ENCODE measurements at regions not wholly inside any gene's neighbourhood (a gene's known extent, or its start where the extent isn't known, plus 50 kb on each side); places are given as distances from the start of the nearest gene placed in this dataset.
A peak's percentile ranks its signal among the peaks of the same experiment; 100 is the strongest.

GRCh38 chr3:144557515-144557914 lies 585.9 kb downstream of the DIPK2A start:
- TF ChIP-seq CTCF (IDR thresholded peaks at IDR 0.05; ENCODE audit: extremely low read depth, missing control alignments): no peak

GRCh38 chr3:144564011-144564410 lies 592.4 kb downstream of the DIPK2A start:
- DNase-seq (ENCODE audit: low spot score): no peak
- no peak for TF ChIP-seq CTCF (IDR thresholded peaks at IDR 0.05; ENCODE audit: extremely low read depth, missing control alignments)

More at GRCh38 chr3:144557515-144557914, 585.9 kb downstream of the DIPK2A start:
- no peak for DNase-seq (ENCODE audit: low spot score)

- no peak for DNase-seq (ENCODE audit: low spot score)
- TF ChIP-seq CTCF (IDR thresholded peaks at IDR 0.05; ENCODE audit: extremely low read depth, missing control alignments): no peak
Observed at GRCh38 chr3:144566320-144566719, 594.7 kb downstream of the DIPK2A start.

- TF ChIP-seq CTCF (IDR thresholded peaks at IDR 0.05; ENCODE audit: extremely low read depth, missing control alignments): no peak
- DNase-seq (ENCODE audit: low spot score): no peak
Observed at GRCh38 chr3:144569651-144570050, 598.0 kb downstream of the DIPK2A start.

- no peak for TF ChIP-seq CTCF (IDR thresholded peaks at IDR 0.05; ENCODE audit: extremely low read depth, missing control alignments)
- DNase-seq (ENCODE audit: low spot score): no peak
Observed at GRCh38 chr3:144583871-144584270, 612.2 kb downstream of the DIPK2A start.

GRCh38 chr3:144585408-144585807 lies 613.8 kb downstream of the DIPK2A start:
- no peak for DNase-seq (ENCODE audit: low spot score)
- peak; percentile 15 for TF ChIP-seq CTCF (IDR thresholded peaks at IDR 0.05; ENCODE audit: extremely low read depth, missing control alignments)

- no peak for DNase-seq (ENCODE audit: low spot score)
- no peak for TF ChIP-seq CTCF (IDR thresholded peaks at IDR 0.05; ENCODE audit: extremely low read depth, missing control alignments)
Observed at GRCh38 chr3:144585953-144586352, 614.3 kb downstream of the DIPK2A start.
